Ascending aorta (tissue), 2 donors: ENCODE measurements at regions not wholly inside any gene's neighbourhood (a gene's known extent, or its start where the extent isn't known, plus 50 kb on each side); places are given as distances from the start of the nearest gene placed in this dataset.
"Not testable (repeated sequence)": the region's sequence is repeated elsewhere in the genome, so short reads cannot be mapped to it uniquely, and the experiment has no call there.

Experiments
- DNase-seq, 2 donors: peaks; one replicate each; pipeline ENCODE4 v3.0.0-alpha.2; 2019; ENCODE audit warnings: low spot score in 2 of 2
- H3K27ac ChIP-seq, 2 donors: fragments of 200-600 bp; sonication (generic); one replicate each; pipeline ENCODE4 v1.5.1; 2016 to 2017; ENCODE audit warnings: mild to moderate bottlenecking in 1 of 2
- H3K27me3 ChIP-seq: fragments of 200-600 bp; sonication (generic); one replicate; pipeline ENCODE4 v1.5.1; 2017
- H3K36me3 ChIP-seq, 2 donors: fragments of 200-600 bp; sonication (generic); one replicate each; pipeline ENCODE4 v1.5.1; 2016
- H3K4me1 ChIP-seq, 2 donors: fragments of 200-600 bp; sonication (generic); one replicate each; pipeline ENCODE4 v1.5.1; 2016 to 2017; ENCODE audit warnings: mild to moderate bottlenecking in 1 of 2
- H3K4me3 ChIP-seq, 2 donors: fragments of 200-600 bp; sonication (generic); one replicate each; pipeline ENCODE4 v1.5.1; 2016 to 2017; ENCODE audit warnings: mild to moderate bottlenecking in 1 of 2
- H3K9me3 ChIP-seq, 2 donors: fragments of 200-600 bp; sonication (generic); one replicate each; pipeline ENCODE4 v1.5.1; 2016
- CTCF ChIP-seq, 3 experiments: fragments of 200-600 bp in 2 of 3; fragments of 450-650 bp in 1 of 3; sonication (generic) in 2 of 3; IDR thresholded peaks; one replicate each; pipeline ENCODE4 v1.5.1; 2016 to 2019; ENCODE audit warnings: antibody characterized with exemption in 3 of 3, mild to moderate bottlenecking in 1 of 3, moderate library complexity in 1 of 3
- intact Hi-C: fragments of 100-400 bp; cut with DNase I; formaldehyde crosslinking; loops from one replicate; pipeline ENCODE4 v1.15.1; 2023

GRCh38 chr9:1929722-1930244 is 85.4 kb upstream of the SMARCA2 start:
- DNase-seq, result no peak
- Histone ChIP-seq H3K27me3 (no peaks in the 10 kb centered on the region), H3K4me1 (no peaks in the 10 kb centered on the region), H3K27ac (no peak overlapping the region), H3K36me3 (no peaks in the 10 kb centered on the region), H3K4me3 (no peak overlapping the region), H3K9me3 (no peaks in the 10 kb centered on the region)
- intact Hi-C loops, result no loop called here
- no peak for TF ChIP-seq CTCF (IDR thresholded peaks at IDR 0.05)

GRCh38 chr9:1930245-1930736 is 84.9 kb upstream of the SMARCA2 start:
- intact Hi-C loops, H3K27me3 ChIP-seq, H3K27ac ChIP-seq, H3K9me3 ChIP-seq, H3K4me3 ChIP-seq, H3K36me3 ChIP-seq, DNase-seq, H3K4me1 ChIP-seq: not testable (repeated sequence)

GRCh38 chr9:1938135-1938534 is 77.0 kb upstream of the SMARCA2 start:
- TF ChIP-seq CTCF (IDR thresholded peaks at IDR 0.05), result no peak
- Histone ChIP-seq H3K36me3 (no peaks in the 10 kb centered on the region), H3K9me3 (no peaks in the 10 kb centered on the region), H3K27ac (no peak overlapping the region), H3K4me3 (no peak overlapping the region), H3K4me1 (no peaks in the 10 kb centered on the region), H3K27me3 (no peaks in the 10 kb centered on the region)
- intact Hi-C loops, result no loop called here
- DNase-seq, result no peak

GRCh38 chr9:1938675-1939170 is 76.4 kb upstream of the SMARCA2 start:
- no peaks in the 10 kb centered on the region for H3K4me1 ChIP-seq
- intact Hi-C loops, result no loop called here
- no peak overlapping the region for H3K27ac ChIP-seq
- no peak for TF ChIP-seq CTCF (IDR thresholded peaks at IDR 0.05)
- H3K9me3 ChIP-seq, result no peaks in the 10 kb centered on the region
- no peak overlapping the region for H3K4me3 ChIP-seq
- H3K27me3 ChIP-seq, result no peaks in the 10 kb centered on the region
- DNase-seq, result no peak
- no peaks in the 10 kb centered on the region for H3K36me3 ChIP-seq

- DNase-seq, result no peak
- no peak for TF ChIP-seq CTCF (IDR thresholded peaks at IDR 0.05)
- intact Hi-C loops, result no loop called here
- no peak overlapping the region for H3K4me3 ChIP-seq
- no peaks in the 10 kb centered on the region for H3K9me3 ChIP-seq
- no peaks in the 10 kb centered on the region for H3K27me3 ChIP-seq
- no peaks in the 10 kb centered on the region for H3K4me1 ChIP-seq
- no peak overlapping the region for H3K27ac ChIP-seq
- H3K36me3 ChIP-seq, result no peaks in the 10 kb centered on the region
Measured at GRCh38 chr9:1939466-1939865, 75.7 kb upstream of the SMARCA2 start.

GRCh38 chr9:1939926-1940368 is 75.2 kb upstream of the SMARCA2 start:
- Histone ChIP-seq H3K27ac (no peak overlapping the region), H3K9me3 (no peaks in the 10 kb centered on the region), H3K4me1 (no peaks in the 10 kb centered on the region), H3K27me3 (no peaks in the 10 kb centered on the region), H3K36me3 (no peaks in the 10 kb centered on the region), H3K4me3 (no peak overlapping the region)
- no peak for DNase-seq
- intact Hi-C loops, result loop anchor here (5.0 kb wide), 1 partner anchor 142 kb away; no protein-coding TSS in a partner anchor
- peak in 2 of 3 experiments; percentile 19 to 43 for TF ChIP-seq CTCF (IDR thresholded peaks at IDR 0.05)
